ENCODE measurements at regions not wholly inside any gene's neighbourhood (a gene's known extent, or its start where the extent isn't known, plus 50 kb on each side); places are given as distances from the start of the nearest gene placed in this dataset.

DNA sequence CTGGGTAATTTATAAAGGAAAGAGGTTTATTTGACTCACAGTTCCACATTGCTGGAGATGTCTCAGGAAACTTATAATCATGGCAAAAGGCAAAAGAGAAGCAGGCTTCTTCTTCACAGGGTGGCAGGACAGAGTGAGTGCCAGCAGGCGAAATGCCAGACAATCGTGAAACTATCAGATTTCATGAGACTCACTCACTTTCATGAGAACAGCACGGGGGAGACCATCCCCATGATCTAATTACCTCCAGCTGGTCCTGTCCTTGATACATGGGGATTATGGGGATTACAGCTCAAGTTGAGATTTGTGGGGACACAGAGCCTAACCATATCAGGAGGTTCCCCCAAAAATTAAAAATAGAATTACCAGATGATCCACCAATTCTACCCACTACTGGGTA, 675.5 kb upstream of the SLC8A1 start:
- H3K27me3 ChIP-seq: no peaks in the 10 kb centered on the region
- H3K9ac ChIP-seq: no peak overlapping the region
- Mint-ChIP-seq H3K9me3 (no peaks in the 10 kb centered on the region), H3K27ac (no peak overlapping the region), H3K36me3 (no peaks in the 10 kb centered on the region), H3K27me3 (ENCODE audit: insufficient read depth, low read depth) (no peaks in the 10 kb centered on the region), H3K4me3 (no peak overlapping the region), H3K4me1 (peaks cover 5% of the 10 kb centered on the region)
- no peaks in the 10 kb centered on the region for H3F3A ChIP-seq (ENCODE audit: low read depth)
- H3K4me2 ChIP-seq: no peak overlapping the region
- no peak for TF ChIP-seq CTCF (IDR thresholded peaks at IDR 0.05)
- no peak for TF ChIP-seq EZH2phosphoT487 (IDR thresholded peaks at IDR 0.05)
- H3K79me2 ChIP-seq (ENCODE audit: low read depth): no peaks in the 10 kb centered on the region
- no peak overlapping the region for H3K4me3 ChIP-seq
- H3K4me1 ChIP-seq: no peaks in the 10 kb centered on the region
- no peak overlapping the region for H2AFZ ChIP-seq (replicated peaks)
- no peak for DNase-seq (ENCODE audit: low spot score)
- no peak overlapping the region for H3K27ac ChIP-seq
- no peaks in the 10 kb centered on the region for H3K9me3 ChIP-seq (ENCODE audit: low read depth)
- H4K20me1 ChIP-seq (ENCODE audit: low read depth): no peaks in the 10 kb centered on the region
- H3K36me3 ChIP-seq: no peaks in the 10 kb centered on the region

- Mint-ChIP-seq H3K27me3 (ENCODE audit: insufficient read depth, low read depth) (no peaks in the 10 kb centered on the region), H3K27ac (no peak overlapping the region), H3K4me3 (no peak overlapping the region), H3K36me3 (no peaks in the 10 kb centered on the region), H3K9me3 (no peaks in the 10 kb centered on the region), H3K4me1 (peaks cover 5% of the 10 kb centered on the region)
- H3K36me3 ChIP-seq: no peaks in the 10 kb centered on the region
- H3K4me3 ChIP-seq: no peak overlapping the region
- no peak for DNase-seq (ENCODE audit: low spot score)
- H3K9ac ChIP-seq: no peak overlapping the region
- no peak overlapping the region for H2AFZ ChIP-seq (replicated peaks)
- no peaks in the 10 kb centered on the region for H3K27me3 ChIP-seq
- no peaks in the 10 kb centered on the region for H3F3A ChIP-seq (ENCODE audit: low read depth)
- no peak overlapping the region for H3K4me2 ChIP-seq
- TF ChIP-seq EZH2phosphoT487 (IDR thresholded peaks at IDR 0.05) (no peak), CTCF (IDR thresholded peaks at IDR 0.05) (no peak), EZH2 (IDR thresholded peaks at IDR 0.05) (no peak)
- no peaks in the 10 kb centered on the region for H3K4me1 ChIP-seq
- H3K79me2 ChIP-seq (ENCODE audit: low read depth): no peaks in the 10 kb centered on the region
- H3K27ac ChIP-seq: no peak overlapping the region
- H3K9me3 ChIP-seq (ENCODE audit: low read depth): no peaks in the 10 kb centered on the region
- no peaks in the 10 kb centered on the region for H4K20me1 ChIP-seq (ENCODE audit: low read depth)
Measured at GRCh38 chr2:41129988-41130387, 678.1 kb upstream of the SLC8A1 start.

GRCh38 chr2:41137031-41137430, 685.1 kb upstream of the SLC8A1 start:
- H3F3A ChIP-seq (ENCODE audit: low read depth): no peaks in the 10 kb centered on the region
- H3K36me3 Mint-ChIP-seq: no peaks in the 10 kb centered on the region
- TF ChIP-seq EZH2phosphoT487 (IDR thresholded peaks at IDR 0.05) (no peak), CTCF (IDR thresholded peaks at IDR 0.05) (no peak), EZH2 (IDR thresholded peaks at IDR 0.05) (no peak)
- H4K20me1 ChIP-seq (ENCODE audit: low read depth): no peaks in the 10 kb centered on the region
- no peaks in the 10 kb centered on the region for H3K79me2 ChIP-seq (ENCODE audit: low read depth)
- no peaks in the 10 kb centered on the region for H3K36me3 ChIP-seq
- H3K4me3 ChIP-seq: no peak overlapping the region
- H3K9ac ChIP-seq: no peak overlapping the region
- no peaks in the 10 kb centered on the region for H3K9me3 Mint-ChIP-seq
- no peak for DNase-seq (ENCODE audit: low spot score)
- H3K27ac ChIP-seq: no peak overlapping the region
- no peak overlapping the region for H2AFZ ChIP-seq (replicated peaks)
- H3K4me3 Mint-ChIP-seq: no peak overlapping the region
- peaks cover 3% of the 10 kb centered on the region for H3K4me1 Mint-ChIP-seq
- H3K9me3 ChIP-seq (ENCODE audit: low read depth): no peaks in the 10 kb centered on the region
- no peaks in the 10 kb centered on the region for H3K27me3 ChIP-seq
- no peak overlapping the region for H3K27ac Mint-ChIP-seq
- no peaks in the 10 kb centered on the region for H3K27me3 Mint-ChIP-seq (ENCODE audit: insufficient read depth, low read depth)
- H3K4me2 ChIP-seq: no peak overlapping the region
- no peaks in the 10 kb centered on the region for H3K4me1 ChIP-seq

Data from neural progenitor cell (in vitro differentiated cells).